ENCODE measurements at regions not wholly inside any gene's neighbourhood (a gene's known extent, or its start where the extent isn't known, plus 50 kb on each side); places are given as distances from the start of the nearest gene placed in this dataset.

DNA sequence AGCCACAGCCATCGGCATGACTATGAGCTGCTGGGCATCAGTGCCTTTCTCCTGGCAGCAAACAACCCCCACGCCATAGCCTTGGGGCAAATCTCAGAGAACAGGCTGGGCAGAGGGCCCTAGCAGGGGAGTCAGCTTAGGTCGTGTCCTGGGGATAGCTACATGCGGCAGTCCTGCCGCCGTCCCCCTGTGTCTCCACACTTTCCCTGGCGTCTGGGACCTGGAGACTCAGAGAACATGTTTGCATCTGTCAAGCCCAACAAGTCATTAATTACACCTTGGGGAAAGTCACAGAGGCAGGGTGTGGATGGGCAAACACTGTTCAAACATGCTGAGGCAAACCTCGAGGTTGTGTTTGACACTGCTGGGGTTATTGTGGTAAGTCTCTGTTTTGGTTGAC, 123.6 kb downstream of the C5orf15 start:
- TF ChIP-seq CTCF (conservative IDR thresholded peaks at IDR 0.05 in 1 of 2, IDR thresholded peaks at IDR 0.05 in 1 of 2; ENCODE audit: low read depth in 1 of 2, low read length in 2 of 2) (no peak), EZH2 (IDR thresholded peaks at IDR 0.05; ENCODE audit: low read length, missing control alignments) (no peak)

All from fibroblast of lung (primary cell).